ENCODE measurements at regions not wholly inside any gene's neighbourhood (a gene's known extent, or its start where the extent isn't known, plus 50 kb on each side); places are given as distances from the start of the nearest gene placed in this dataset.

DNA sequence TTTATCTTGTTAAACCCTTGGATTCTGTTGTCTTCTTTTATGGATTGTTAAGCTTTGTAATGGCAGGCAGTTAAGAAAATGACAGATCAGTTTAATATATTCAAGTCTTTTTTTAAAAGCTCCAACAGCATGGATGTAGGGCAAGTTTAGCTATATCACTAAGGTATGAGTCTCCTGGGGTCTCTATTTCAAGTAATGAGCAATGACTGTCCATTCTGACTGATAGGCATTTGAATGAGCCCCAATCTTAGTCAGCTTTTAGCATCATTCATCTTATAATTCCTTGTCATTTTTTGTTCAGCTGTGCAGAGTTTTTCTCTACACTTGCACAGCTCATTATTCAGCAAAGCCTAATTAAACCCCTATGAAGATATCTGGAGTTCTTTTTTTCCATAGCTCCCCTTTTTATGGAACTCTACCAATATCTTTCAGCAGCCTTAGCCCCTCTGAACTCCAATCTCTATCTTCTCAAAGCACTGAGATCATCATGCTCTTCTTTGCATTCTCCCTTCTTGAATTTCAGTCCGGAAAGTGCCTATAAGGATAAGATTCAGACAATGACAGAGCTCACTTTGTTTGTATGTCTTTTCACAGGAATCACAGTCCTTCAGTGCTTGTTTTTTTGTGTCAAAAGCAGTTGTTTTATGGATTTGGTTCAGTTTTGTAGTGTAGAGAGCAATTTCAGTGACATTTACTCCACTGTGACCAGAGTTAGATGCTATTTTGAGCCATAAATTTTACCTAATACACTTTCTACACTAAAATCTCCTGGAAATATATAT, 97.2 kb upstream of the DOK5 start:
- TF ChIP-seq, protein P1, sequence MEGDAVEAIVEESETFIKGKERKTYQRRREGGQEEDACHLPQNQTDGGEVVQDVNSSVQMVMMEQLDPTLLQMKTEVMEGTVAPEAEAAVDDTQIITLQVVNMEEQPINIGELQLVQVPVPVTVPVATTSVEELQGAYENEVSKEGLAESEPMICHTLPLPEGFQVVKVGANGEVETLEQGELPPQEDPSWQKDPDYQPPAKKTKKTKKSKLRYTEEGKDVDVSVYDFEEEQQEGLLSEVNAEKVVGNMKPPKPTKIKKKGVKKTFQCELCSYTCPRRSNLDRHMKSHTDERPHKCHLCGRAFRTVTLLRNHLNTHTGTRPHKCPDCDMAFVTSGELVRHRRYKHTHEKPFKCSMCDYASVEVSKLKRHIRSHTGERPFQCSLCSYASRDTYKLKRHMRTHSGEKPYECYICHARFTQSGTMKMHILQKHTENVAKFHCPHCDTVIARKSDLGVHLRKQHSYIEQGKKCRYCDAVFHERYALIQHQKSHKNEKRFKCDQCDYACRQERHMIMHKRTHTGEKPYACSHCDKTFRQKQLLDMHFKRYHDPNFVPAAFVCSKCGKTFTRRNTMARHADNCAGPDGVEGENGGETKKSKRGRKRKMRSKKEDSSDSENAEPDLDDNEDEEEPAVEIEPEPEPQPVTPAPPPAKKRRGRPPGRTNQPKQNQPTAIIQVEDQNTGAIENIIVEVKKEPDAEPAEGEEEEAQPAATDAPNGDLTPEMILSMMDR (conservative IDR thresholded peaks at IDR 0.05; ENCODE audit: low read length), result no peak
- TF ChIP-seq EZH2phosphoT487 (IDR thresholded peaks at IDR 0.05; ENCODE audit: borderline replicate concordance, low read depth, low read length), result no peak

Measured in OCI-LY7 (cell line).